NCI-H82 treated with DMSO at 0.1 percent for 48 hours (cell line): ENCODE measurements at regions not wholly inside any gene's neighbourhood (a gene's known extent, or its start where the extent isn't known, plus 50 kb on each side); places are given as distances from the start of the nearest gene placed in this dataset.

Source experiments
- DNase-seq: peaks from one replicate; lab custom pipeline; 2025; ENCODE audit not compliant: unreplicated experiment; lab: John Stamatoyannopoulos, UW

- no peak for DNase-seq
These were observed 64.7 kb upstream of the XCR1 start for GRCh38 chr3:46091741-46092701.

DNA sequence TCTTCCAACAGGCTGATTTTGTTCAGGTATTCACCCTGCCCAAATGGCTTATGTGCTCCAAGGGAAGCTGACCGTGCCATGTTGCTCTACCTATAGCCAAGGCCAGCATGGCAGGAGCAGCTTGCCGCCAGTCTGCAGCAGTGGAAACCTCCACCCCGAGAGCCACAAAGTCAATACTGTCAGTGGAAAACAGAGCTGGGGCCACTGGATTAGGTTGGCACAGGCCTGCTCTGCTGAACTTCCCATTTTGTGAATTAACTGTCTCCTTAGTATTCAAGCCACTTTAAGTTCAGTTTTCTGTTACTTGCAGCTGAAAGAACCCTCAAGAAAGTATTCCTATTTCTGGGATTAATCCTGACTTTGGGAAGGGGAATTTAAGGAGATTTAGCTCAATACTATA is 63.8 kb upstream of the XCR1 start:
- no peak for DNase-seq

GRCh38 chr3:46090161-46090591 is 62.9 kb upstream of the XCR1 start:
- DNase-seq = no peak

DNA sequence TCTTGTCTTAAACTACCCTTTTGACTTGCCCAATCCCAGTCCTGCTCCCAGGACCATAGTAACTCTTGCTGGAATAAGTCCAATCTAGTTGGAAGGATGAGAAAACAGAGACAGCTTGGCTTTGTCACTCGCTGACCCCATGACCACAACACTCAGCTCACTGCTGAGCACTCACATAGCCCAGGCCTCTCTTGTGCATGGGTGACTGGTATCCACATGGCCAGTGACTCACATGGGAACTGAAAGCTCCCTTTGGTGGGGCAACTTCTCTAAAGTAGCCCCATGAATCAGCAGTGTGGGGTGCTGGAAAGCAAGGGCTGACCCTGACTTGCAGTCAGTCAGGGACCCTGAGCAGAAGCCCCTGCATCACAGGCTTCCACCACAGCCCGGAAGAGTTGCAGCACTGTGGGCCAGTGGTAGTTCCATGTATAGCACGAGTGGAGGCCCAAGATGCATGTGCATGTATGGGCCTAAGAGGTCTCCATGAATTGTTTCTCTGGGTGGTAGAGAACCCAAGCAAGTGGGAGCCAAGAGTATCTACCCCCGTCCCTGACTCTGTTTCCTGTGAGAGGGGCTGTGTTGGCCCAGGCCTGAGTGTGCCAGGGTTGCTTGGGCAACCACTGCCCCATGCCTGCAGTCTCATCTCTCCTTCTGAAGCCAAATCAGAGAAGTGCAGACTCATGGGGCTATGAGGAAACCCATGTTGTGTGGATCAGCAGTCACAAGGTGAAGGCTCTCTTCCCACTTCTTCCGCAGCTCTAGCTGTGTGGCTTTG is 62.1 kb upstream of the XCR1 start:
- no peak for DNase-seq

GRCh38 chr3:46087871-46088270 is 60.6 kb upstream of the XCR1 start:
- no peak for DNase-seq

- DNase-seq = no peak
These were observed 59.7 kb upstream of the XCR1 start for GRCh38 chr3:46086986-46087385.

- DNase-seq = no peak
These were observed 58.8 kb upstream of the XCR1 start for GRCh38 chr3:46086083-46086437.

- no peak for DNase-seq
These were observed 58.3 kb upstream of the XCR1 start for GRCh38 chr3:46085421-46086082.

DNA sequence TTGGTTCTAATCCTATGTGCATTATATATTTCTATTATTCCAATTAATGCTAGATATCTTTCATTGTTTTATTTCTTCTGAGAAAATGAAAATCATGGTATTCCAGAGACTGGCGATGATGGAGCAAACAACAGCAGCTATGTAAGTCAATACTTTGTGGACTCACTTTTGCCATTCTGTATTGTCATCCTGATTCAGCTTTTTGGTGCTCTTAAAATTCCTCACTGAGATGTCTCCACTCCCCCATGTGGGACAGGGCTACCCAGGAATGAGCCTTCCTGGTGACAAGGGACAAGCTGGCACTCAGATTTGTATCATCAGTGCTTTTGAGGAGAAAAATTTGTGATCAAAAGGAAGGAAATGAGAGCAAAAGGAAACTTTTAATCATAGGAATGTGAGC is 56.7 kb upstream of the XCR1 start:
- DNase-seq = no peak

DNA sequence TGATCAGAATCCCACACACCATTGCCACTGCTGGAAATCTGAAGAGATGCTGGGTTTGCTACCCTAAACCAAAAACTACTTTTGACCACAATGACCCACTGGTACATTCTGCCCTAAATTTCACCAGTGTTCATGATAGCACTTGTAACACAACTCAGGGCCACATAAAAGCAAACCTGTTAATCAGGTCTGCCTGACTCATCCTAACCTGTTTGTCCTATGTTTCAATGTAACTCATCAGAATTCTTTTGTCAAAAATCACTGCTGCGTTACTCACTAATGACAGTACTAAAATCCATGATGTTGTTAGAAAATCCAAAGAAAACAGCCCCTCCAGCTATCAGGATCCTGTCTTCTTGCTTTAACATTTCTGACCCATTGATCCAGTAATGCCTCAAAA is 55.6 kb upstream of the XCR1 start:
- DNase-seq = no peak

GRCh38 chr3:46082021-46082420 is 54.7 kb upstream of the XCR1 start:
- no peak for DNase-seq

- no peak for DNase-seq
These were observed 53.7 kb upstream of the XCR1 start for GRCh38 chr3:46080969-46081345.

DNA sequence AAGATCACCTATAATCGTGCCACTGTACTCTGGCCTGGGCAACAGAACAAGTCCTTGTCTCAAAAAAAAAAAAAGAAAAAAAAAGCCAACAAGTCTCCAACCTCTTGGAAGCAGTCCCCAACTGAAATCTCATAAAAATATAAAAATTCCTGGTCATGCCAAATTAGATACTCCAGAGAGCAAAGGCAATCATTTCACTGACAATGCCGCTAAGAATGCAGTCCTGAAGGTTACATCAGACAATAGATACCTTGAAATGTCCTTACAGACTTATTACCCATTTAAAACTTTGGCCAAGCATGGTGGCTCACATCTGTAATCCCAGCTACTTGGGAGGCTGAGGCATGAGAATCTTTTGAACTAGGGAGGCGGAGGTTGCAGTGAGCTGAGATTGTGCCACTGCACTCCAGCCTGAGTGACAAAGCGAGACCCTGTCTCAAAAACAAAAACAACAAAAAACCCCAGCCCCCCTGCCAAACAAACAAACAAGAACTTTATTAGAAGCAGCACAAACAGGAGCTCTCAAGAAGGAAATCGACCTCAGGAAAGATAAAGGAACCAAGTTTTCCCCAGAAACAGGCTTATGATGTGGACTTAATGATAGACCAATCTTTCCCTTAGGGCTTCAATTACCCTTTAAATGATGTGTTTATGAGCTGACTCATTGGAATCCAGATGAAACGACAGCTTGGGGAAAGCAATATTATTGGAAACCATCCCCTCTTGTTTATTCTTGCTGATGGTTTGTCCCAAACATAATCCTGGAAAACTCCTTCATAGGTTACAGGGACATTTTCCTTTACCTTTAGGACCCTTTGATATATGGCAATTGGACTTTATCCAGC is 53.1 kb upstream of the XCR1 start:
- DNase-seq = no peak

GRCh38 chr3:46078712-46079400 is 51.6 kb upstream of the XCR1 start:
- peak; percentile 68 for DNase-seq
